ENCODE measurements at regions not wholly inside any gene's neighbourhood (a gene's known extent, or its start where the extent isn't known, plus 50 kb on each side); places are given as distances from the start of the nearest gene placed in this dataset.

DNA sequence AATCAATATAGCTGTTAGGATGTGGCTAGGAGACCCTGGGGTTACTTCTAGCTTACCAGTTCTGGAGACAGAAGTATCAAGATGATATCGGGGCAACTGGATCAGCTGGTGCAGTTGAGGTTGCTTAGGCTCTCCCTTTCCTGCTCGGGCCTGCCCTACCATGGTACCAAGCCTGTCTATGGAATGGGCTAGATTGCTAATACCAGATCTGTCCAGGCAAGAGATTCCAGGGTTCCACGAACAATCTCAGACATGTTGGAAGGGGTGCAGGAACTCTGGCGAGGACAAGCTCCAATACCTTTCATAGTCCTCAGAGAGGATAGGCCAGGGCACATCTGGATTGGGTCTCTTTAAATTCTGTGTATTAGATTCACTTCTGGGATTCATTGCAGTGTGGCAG lies 53.8 kb downstream of the ADM start:
- DNase-seq (ENCODE audit: low spot score): no peak

DNA sequence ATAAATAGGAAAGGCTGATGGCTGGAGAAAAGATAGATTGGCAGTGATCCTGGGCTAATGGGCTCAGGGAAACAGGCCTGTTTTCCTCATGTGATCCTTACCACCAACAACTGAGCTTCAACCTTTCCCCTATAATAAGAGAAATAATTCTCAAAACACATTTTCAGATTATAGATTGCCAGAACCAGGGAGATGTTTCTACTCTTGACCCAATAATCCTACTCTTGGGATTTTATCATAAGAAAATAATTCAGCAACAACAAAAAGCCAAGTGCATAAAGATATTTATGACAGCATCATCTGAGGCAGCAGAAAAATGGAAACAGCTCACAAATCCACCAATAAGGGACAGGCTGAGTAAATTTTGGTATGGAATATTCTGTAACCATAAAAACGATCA lies 54.3 kb downstream of the ADM start:
- no peak for DNase-seq (ENCODE audit: low spot score)

DNA sequence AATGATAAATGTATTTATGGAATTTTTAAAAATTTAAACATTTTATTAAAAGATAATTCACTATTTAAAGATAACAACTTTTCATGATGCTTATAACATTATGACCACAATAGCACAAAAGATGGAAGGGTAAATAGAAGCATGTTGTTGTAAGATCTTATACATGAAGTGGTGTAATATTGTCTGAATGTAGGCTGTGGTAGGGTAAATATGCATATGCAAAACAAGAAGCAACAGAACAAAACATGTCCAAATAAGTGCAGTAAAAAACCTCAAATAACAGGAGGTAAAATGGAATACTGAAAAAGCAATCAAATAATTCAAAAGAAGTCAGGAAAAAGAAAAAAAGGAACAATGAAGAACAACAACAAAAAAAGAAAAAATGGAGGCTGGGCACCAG lies 56.0 kb downstream of the ADM start:
- DNase-seq (ENCODE audit: low spot score): no peak

DNA sequence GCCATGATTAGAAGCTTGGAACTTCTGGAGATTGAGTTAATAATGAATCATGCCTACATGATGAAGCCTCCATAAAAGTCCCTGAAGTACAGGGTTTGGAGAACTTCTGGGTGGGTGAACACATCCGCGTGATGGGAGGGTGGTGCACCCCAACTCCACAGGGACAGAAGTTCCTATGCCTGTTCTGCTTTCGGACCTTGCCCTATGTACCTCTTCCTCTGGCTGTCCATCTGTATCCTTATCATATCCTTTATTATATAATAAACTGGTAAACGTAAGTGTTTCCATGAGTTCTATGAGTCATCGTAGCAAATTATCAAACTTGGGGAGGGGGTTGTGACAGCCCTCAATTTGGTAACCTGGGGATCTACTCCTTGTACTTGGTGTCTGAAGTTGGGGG lies 60.2 kb downstream of the ADM start:
- DNase-seq (ENCODE audit: low spot score): no peak

DNA sequence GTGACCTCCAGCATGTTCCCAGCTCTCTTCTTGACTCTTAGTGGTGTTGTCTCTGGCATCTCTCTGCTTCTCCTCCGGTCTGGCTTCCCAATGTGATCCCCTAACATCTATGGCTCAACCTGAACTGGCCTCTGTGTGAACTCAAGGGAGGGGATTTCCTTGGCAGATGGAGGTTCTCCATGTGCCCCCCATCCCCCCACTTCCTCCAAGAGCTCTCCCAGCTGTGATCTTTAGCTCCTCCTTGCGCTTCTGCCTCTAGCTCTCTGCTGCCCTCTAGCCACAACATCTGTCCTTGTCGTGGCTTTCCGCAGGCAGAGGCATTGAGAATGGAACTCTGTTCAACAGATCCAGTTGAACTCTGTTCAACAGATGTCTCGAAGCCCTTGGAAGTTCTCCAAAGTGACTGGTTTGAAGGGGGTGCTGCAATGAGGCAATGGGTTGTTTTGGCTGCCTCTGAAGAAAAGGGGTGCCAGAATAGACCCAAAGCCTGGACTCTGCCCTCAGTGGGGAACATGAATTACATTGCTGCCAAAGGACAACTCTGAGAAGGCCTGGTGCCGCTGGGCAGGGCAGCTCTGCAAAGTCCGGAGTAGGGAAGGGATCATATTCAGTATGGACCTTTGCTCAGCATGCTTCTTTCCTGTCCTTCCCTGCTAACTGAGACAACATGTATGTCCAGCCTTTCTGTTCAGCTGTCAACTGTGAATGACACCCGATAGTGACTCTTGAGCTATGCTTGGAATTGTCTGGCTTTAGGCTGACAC lies 61.9 kb downstream of the ADM start:
- peak; percentile 73 for DNase-seq (ENCODE audit: low spot score)

DNA sequence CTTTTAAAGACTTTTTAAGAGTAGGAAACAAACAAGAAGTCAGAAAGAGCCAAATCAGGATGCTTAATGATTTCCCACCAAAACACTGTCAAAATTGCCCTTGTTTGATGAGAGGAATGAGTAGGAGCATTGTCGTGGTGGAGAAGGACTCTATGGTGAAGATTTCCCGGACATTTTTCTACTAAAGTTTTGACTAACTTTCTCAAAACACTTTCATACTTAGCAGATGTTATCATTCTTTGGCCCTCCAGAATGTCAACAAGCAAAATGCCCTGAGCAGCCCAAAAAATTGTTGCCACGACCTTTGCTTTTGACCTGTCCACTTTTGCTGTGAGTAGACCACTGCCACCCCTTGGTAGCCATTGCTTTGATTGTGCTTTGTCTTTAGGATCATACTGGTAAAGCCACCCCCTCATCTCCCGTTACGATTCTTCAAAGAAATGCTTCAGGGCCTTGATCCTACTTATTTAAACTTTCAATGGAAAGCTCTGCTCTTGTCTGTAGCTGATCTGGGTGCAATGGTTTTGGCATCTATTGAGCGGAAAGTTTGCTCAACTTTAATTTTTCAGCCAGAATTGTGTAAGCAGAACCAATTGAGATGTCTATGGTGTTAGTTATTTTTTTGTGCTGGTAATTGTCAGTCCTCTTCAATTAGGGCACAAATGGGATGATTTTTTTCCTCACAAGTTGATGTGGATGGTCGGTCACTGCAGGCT lies 67.2 kb downstream of the ADM start:
- no peak for DNase-seq (ENCODE audit: low spot score)

DNA sequence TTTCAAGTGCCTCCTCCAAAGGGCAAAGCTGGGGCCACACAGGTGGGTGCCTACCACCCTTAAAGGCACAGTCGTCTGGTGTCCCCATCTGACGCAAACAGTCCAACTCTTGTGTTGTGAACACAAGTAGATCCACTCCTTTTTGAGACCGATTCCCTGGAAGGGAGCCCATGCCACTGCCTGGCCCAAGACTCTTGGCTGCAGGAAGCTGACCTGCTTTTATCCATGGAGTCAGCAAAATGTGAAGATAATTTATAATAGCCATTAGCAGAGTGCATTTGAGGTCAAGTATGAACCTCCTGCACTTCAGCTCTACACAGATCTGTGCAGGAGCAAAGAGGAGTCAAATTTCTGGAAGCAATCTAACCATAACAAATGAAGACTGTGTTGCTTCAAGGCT lies 68.5 kb downstream of the ADM start:
- peak; percentile 24 for DNase-seq (ENCODE audit: low spot score)

DNA sequence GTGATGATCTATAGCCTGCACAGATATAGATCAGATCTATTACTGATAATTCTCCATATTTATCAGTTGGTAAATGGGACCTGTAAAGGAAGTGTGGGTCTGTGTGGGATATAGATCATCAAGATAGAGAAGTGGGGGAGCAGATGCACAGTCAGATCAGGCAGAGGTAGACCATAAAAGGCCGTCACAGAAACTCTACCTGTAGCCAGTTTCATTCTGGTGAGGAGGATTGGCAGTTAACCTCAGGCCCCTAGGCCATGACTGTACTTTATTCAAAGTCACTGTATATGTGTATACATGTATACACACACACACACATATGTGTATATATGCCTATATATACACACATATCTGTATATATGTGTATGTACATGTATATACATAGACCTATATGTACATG lies 69.1 kb downstream of the ADM start:
- no peak for DNase-seq (ENCODE audit: low spot score)

DNA sequence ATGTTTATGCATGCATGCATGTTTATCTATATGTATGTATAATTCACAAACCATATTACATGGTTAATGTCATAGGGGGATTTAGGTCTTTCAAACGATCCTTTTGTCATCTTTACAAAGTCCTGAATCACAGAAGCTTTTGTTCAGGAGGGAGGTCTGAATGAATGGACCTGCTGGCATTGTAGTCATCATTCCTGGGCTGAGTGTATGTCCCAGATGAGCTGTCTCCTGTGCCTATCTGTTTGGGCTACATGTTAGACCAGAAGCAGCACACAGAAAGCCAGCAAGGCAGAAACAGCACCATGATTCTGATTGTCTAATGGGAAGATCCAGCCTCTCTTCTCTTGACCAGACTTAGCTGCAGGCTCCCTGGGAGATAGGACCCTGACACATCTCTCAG lies 69.5 kb downstream of the ADM start:
- no peak for DNase-seq (ENCODE audit: low spot score)

DNA sequence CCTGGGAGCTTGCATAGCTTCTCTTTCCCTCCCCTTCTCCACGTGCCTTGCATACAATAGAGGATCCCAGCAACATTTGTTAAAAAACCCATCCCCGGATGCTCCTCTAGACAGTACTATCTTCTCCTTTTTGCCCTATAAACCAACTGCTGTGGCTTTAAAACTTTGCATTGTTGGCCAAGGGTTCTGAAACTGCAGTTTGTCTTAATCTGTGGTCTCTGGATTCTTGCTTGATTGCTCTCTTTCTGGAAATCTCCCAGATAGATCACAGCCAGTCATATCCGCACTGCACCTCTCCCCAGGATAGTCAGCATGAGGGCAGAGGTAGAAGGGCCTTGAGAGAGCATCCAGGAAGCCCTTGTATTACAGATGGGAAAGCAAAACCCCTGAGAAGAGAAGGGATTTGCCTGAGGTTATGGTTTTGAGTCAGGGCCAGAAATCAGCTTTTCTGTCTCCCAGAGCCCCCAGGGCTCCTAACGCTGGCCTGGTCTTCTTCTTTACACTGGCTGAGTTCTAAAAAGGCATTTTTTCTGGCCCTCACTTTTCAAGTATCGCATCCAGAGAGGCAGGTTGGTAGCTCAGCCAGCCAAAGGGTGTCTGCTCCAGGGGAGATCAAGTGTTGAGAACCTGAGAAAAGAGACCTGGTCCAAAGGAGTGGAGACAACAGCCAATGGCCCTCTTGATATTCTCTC lies 70.6 kb downstream of the ADM start:
- no peak for DNase-seq (ENCODE audit: low spot score)

DNA sequence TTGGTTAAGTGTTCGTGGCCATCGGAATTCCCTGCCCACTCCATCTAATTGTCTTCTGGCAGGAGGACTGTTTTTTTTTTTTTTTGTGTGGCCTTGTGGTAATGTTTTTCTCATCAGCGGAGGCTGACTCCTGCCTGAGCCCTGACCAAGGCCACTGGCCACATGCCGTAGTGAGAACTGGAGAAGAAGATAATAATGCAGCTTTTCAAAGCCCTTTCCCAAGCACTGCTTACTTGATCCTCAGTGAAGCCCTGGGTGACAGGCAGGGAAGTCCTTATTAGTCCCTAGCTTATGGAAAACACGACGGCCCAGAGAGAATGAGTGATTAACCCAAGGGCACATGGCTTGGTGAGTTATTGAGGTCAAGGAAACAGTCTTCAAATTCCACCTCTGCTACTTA lies 71.2 kb downstream of the ADM start:
- DNase-seq (ENCODE audit: low spot score): no peak

DNA sequence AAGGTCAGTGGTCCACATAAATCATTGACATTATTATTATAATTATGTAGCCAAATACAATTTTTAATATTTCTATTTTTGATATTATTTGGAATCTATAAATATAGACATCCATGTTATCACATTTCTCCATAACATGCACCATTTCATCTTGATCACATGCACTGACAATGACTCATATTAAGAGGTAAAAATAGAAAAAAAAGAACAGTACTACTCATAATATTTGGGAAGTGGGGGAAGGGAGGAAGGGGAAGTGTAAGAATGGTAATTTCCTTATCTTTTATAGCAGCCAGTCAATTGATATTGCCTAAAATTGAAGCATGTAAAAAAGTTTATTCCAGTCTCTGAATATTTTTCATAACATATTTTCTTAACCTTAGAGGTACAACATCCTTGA lies 72.3 kb downstream of the ADM start:
- DNase-seq (ENCODE audit: low spot score): no peak

DNA sequence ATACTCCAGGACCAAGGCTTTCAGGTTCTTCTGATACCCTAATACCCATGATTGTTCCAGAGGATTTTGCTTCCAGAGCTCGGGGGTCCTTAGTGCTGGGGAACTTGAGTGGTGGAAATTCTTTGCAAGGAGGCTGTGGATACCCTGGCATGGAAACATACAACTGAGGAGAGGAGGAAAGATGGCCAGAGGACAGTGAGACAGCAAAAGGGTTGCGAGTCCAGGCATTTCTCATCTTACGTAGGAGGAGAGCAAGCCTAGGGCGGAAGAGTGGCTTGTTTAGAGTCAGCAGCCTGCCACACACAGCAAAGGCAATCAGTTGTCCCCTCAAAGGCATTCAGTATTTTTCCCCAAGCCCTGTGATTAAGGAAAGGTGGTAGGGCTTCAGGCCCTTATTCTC lies 73.5 kb downstream of the ADM start:
- no peak for DNase-seq (ENCODE audit: low spot score)

DNA sequence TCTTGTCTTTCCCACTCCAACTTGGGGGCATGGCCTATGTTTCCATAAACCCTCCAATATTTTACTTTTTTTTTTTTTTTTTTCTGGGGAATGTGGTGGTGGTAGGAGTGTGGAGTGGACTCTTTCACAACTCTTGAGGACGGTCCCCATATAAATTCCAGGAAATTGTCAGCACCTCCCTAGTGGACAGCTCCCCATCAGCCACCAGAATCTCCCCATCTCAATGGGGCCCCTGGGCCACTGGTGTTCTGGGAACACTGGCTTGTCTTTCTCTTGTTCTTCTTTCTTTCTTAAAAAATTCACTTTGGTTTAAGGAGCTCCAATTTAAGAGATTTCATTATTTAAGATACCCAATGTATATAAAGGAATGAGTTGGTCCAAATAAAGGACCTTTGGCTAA lies 74.1 kb downstream of the ADM start:
- DNase-seq (ENCODE audit: low spot score): no peak

DNA sequence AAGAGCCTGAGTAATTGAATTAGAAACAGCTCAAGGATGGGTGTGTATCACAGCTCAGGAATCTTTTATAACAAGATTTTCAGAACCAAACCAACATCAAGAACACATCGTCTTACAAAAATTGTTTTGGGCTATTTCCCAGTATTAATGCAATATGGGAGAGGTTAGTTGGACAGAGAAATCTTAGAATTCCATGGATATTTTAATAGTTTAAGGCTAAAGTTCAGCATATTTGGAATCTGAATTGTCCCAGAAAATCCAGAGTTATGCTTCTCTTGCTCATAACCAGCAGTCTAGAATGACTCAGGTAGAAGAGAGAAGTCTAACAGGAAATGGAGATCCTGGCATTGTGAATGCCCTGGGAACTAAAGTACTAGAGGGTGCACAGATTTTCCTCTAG lies 74.6 kb downstream of the ADM start:
- DNase-seq (ENCODE audit: low spot score): no peak

DNA sequence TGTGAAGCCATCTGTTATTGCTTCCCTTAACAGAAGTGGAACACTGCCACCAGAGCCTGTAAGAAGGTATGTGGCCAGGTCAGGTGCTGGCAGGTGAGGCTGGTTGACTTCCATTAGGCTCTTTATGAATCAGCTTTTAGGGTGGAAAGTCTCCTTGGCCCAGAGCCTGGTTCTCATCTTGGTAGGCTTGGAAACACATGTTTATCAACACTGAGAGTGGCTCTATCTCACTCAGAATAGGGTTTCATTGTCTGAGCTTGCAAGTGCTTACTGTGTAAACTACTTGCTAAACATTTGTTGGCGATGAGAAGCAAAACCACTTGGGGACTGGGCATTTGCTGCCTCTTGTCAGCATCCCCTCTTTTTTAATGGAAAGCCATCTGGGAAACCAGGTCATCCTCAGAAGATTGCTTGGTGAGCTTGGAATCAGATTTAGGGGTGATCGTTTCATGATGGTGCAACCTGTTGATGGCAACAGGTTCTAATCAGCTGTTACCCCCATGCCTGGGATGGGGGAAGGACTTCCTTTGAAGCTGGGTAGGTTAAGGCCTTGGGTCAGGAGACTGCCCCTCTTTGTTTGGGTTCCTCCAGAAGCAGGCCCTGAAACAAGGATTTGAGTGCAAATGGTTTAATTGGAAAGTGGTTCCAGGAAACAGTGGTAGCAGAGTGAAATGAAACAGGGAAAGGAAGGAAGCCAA lies 75.0 kb upstream of the AMPD3 start:
- DNase-seq (ENCODE audit: low spot score): no peak

DNA sequence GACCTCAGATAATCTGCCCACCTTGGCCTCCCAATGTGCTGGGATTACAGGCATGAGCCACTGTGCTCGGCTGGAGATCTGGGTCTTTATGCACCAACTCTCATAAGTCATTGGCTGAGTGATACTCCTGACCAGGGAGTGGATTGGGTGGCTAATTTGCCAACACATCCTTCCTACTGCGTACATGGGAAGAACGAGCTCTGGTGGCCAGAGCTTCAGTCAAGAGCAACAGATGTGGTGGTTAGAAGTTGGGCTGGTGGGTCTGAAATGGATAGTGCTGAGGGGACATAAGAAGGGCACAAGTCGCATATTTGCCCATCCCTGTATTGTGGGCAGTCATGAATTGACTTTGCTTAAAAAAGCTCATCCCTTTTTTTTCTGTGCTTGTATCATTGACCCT lies 74.1 kb upstream of the AMPD3 start:
- no peak for DNase-seq (ENCODE audit: low spot score)

DNA sequence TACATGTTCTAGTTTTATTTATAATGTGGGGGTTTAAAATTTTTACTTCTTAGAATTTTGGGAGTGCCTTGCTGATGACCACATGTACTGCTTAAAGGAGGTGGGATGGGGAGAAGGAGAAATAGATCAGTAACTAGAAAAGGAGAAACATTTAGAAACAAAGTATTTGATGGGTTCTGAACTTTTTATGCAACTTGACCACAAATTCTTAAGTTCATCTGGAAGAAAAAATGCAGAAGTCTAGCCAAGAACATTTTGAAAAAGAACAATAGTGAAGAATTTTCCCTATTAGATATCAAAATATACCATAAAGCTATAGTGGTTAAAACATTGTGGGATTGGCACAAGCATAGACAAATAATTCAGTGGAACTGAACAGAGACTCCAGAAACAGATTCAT lies 73.3 kb upstream of the AMPD3 start:
- DNase-seq (ENCODE audit: low spot score): no peak

DNA sequence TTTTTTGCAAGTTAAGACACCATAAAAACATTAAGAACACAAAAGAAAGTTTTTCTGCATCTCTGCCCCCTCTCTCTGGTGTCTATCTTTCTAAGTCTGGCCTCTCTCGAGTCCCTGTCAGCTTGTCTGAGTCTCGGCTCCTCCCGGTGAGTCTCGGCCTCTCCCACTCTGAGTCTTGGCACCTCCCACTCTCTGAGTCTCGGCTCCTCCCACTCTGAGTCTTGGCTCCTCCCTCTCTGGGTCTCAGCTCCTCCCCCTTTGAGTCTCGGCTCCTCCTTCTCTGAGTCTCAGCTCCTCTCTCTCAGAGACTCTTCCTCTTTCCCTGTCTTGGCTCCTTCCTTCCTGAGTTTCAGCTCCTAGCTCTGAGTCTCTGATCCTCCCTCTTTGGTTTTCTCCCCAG lies 72.5 kb upstream of the AMPD3 start:
- DNase-seq (ENCODE audit: low spot score): no peak

DNA sequence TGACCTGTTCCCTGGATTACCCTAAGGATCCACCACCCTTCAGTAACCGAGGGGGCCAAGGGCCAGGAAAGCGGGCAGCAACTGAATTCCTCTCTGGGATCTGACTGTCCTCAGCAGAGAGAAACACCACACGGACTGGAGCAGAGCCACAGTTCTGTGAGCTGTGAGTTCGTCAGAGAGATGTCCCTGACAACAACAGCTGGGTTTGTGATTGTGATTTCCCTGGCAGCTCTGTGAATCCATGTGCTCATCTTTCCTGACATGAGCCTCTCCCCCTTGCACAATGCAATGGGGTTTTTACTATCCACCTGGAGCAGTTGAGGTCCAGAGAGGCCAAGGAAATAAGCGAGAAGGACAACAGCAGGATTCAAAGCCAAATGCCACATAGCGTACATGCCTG lies 69.4 kb upstream of the AMPD3 start:
- DNase-seq (ENCODE audit: low spot score): no peak

DNA sequence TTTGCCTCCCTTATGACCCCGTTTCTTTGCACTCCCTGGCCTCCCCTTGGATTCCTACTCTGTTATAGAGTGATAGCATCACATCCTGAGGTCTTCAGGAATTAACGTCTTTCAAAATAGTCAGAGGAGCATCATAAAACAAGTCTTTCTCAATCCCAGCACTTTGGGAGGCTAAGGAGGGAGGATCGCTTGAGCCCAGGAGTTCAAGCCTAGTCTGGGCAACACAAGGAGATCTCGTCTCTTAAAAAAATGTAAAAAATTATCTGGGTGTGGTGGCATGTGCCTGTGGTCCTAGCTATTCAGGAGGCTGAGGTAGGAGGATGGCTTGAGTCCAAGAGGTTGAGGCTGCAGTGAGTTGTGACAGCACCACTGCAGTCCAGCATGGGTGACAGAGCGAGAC lies 68.7 kb upstream of the AMPD3 start:
- DNase-seq (ENCODE audit: low spot score): no peak

DNA sequence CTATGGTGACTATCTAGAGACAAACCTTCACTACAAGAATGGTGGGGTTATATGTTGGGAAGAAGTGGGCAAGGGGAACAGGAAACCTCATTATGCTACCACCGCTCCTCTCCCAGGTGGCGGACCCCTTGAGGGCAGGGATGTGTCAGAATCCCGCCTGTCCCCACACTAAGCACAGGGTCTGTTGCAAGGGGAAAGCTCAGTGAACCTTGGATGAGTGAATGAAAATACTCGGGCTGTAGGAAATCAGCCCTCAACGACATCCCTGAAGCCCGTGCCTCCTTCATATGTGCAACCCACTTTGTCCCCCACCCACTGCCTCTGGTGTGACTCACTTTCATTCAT lies 68.2 kb upstream of the AMPD3 start:
- DNase-seq (ENCODE audit: low spot score): no peak

All from pons (tissue), 1 donor.